Hepatocyte (in vitro differentiated cells): ENCODE measurements at regions not wholly inside any gene's neighbourhood (a gene's known extent, or its start where the extent isn't known, plus 50 kb on each side); places are given as distances from the start of the nearest gene placed in this dataset.

Source experiments
- DNase-seq: peaks from one replicate; pipeline ENCODE4 v3.0.0-alpha.2; 2016; ENCODE audit warnings: low spot score
- H2AFZ ChIP-seq: fragments of 200-600 bp; sonication (generic); 2 replicates; pipeline ENCODE4 v1.6.0; 2016; ENCODE audit warnings: antibody characterized with exemption, mild to moderate bottlenecking
- H3K27ac ChIP-seq: fragments of 200-600 bp; sonication (generic); 2 replicates; pipeline ENCODE4 v1.5.1; 2016; ENCODE audit warnings: mild to moderate bottlenecking
- H3K27me3 ChIP-seq: fragments of 200-600 bp; sonication (generic); 2 replicates; pipeline ENCODE4 v1.6.1; 2016
- H3K36me3 ChIP-seq: fragments of 200-600 bp; sonication (generic); replicated peaks from 2 replicates; pipeline ENCODE4 v1.5.1; 2016; ENCODE audit warnings: low read depth; ENCODE audit not compliant: insufficient read depth
- H3K4me1 ChIP-seq: fragments of 200-600 bp; sonication (generic); 2 replicates; pipeline ENCODE4 v1.5.1; 2016; ENCODE audit warnings: mild to moderate bottlenecking, moderate library complexity; ENCODE audit not compliant: insufficient read depth
- H3K4me2 ChIP-seq: fragments of 200-600 bp; sonication (generic); 2 replicates; pipeline ENCODE4 v1.6.0; 2016
- H3K4me3 ChIP-seq: fragments of 200-600 bp; sonication (generic); 2 replicates; pipeline ENCODE4 v1.5.1; 2016; ENCODE audit warnings: mild to moderate bottlenecking
- H3K79me2 ChIP-seq: fragments of 200-600 bp; sonication (generic); 2 replicates; pipeline ENCODE4 v1.6.0; 2017; ENCODE audit warnings: mild to moderate bottlenecking
- H3K9me2 ChIP-seq: fragments of 200-600 bp; sonication (generic); replicated peaks from 2 replicates; pipeline ENCODE4 v1.6.0; 2017; ENCODE audit warnings: mild to moderate bottlenecking; ENCODE audit not compliant: insufficient read depth
- H3K9me3 ChIP-seq: fragments of 200-600 bp; sonication (generic); 2 replicates; pipeline ENCODE4 v1.5.1; 2016; ENCODE audit warnings: low read depth, mild to moderate bottlenecking
- H4K20me1 ChIP-seq: fragments of 200-600 bp; sonication (generic); 2 replicates; pipeline ENCODE4 v1.6.0; 2016; ENCODE audit warnings: mild to moderate bottlenecking; ENCODE audit not compliant: insufficient read depth, poor library complexity, severe bottlenecking
- EZH2 ChIP-seq: fragments of 200-600 bp; sonication (generic); IDR thresholded peaks from 2 replicates; pipeline ENCODE4 v1.6.1; 2016; ENCODE audit warnings: antibody characterized with exemption, mild to moderate bottlenecking, borderline replicate concordance
- EZH2phosphoT487 ChIP-seq: fragments of 200-600 bp; sonication (generic); IDR thresholded peaks from one replicate; pipeline ENCODE4 v1.6.1; 2018; ENCODE audit warnings: antibody characterized with exemption, mild to moderate bottlenecking, low read depth, moderate library complexity; ENCODE audit not compliant: unreplicated experiment, severe bottlenecking
- WGBS: methylation state at CpG from one replicate; pipeline ENCODE4 v1.1.6; 2016; ENCODE audit warnings: low lambda C conversion rate; ENCODE audit errors: missing lambda C conversion rate; 5-methylcytosine and 5-hydroxymethylcytosine counted together
- TF ChIP-seq, protein P1 (sequence below): fragments of 200-600 bp; sonication (generic); IDR thresholded peaks from 2 replicates; pipeline ENCODE4 v1.5.1; 2016; ENCODE audit warnings: antibody characterized with exemption, mild to moderate bottlenecking; ENCODE audit not compliant: poor library complexity

DNA sequence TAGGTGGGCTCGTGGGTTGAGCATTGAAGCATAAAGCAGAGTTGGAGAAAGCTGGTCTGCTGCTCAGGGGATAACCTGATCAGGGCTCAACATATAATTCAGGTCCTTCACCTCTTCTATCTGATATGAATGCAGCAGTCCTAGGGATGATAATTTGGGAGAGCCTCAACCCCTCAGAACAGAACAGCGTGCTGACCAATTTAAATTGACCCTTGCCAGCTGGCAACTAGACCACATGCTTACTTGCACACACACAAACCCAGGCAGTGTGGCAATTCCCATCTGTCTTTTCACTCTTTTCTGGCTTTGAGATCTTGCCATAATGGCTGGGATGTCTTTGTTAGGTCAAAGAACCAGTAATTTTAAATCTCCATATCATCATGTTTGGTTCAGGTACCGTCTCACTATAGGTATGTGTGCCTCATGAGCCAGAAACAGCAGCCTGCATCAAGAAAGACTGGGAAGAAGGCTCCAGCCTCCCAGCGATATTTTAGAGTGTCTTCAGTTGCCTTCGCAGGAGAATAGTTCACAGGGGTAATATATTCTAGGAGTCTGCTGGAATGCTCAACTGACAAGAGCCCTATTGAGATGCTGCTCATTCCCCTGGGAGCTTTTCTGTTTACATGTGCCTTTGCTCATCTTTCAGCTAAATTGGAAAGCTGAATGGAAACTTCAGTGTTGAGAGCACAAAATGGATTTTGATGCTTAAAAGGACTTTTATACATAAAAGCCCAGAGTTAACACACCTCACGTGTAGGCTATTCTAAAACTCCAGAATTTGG, 497.6 kb downstream of the RASEF start:
- Histone ChIP-seq H3K27me3 (no peaks in the 10 kb centered on the region), H3K4me1 (peaks cover 4% of the 10 kb centered on the region), H2AFZ (no peak overlapping the region), H3K9me2 (no peaks in the 10 kb centered on the region), H4K20me1 (no peaks in the 10 kb centered on the region), H3K4me3 (no peak overlapping the region), H3K36me3 (no peaks in the 10 kb centered on the region), H3K27ac (no peak overlapping the region), H3K79me2 (no peaks in the 10 kb centered on the region), H3K4me2 (no peak overlapping the region), H3K9me3 (no peaks in the 10 kb centered on the region)
- no peak for DNase-seq
- 85% methylated on average over 6 of the region's 6 CpGs for WGBS
- TF ChIP-seq, protein P1, sequence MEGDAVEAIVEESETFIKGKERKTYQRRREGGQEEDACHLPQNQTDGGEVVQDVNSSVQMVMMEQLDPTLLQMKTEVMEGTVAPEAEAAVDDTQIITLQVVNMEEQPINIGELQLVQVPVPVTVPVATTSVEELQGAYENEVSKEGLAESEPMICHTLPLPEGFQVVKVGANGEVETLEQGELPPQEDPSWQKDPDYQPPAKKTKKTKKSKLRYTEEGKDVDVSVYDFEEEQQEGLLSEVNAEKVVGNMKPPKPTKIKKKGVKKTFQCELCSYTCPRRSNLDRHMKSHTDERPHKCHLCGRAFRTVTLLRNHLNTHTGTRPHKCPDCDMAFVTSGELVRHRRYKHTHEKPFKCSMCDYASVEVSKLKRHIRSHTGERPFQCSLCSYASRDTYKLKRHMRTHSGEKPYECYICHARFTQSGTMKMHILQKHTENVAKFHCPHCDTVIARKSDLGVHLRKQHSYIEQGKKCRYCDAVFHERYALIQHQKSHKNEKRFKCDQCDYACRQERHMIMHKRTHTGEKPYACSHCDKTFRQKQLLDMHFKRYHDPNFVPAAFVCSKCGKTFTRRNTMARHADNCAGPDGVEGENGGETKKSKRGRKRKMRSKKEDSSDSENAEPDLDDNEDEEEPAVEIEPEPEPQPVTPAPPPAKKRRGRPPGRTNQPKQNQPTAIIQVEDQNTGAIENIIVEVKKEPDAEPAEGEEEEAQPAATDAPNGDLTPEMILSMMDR, result no peak
- TF ChIP-seq EZH2 (no peak), EZH2phosphoT487 (no peak)

DNA sequence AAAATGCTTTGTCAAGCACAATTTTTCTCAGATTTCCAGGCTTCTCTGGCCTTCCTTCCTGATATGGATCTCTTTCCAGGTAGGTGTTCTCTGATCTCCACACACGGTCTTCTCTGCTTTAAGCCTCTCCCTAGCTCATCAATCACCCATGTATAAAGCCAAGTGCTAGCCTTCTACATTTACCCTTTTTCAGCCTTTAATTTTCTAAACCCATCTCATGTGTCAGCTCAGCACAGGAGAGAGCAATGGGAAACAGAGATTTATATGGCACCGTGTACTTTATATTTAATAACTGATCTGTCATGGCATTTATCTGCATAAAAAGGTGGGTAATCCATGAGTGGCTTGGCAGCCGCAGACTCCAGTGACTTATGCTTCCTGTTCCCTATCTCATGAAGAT, 495.0 kb downstream of the RASEF start:
- no peaks in the 10 kb centered on the region for H3K4me1 ChIP-seq
- no peaks in the 10 kb centered on the region for H4K20me1 ChIP-seq
- H2AFZ ChIP-seq, result no peak overlapping the region
- H3K27me3 ChIP-seq, result no peaks in the 10 kb centered on the region
- H3K4me2 ChIP-seq, result no peak overlapping the region
- no peak overlapping the region for H3K27ac ChIP-seq
- no peaks in the 10 kb centered on the region for H3K79me2 ChIP-seq
- no peaks in the 10 kb centered on the region for H3K36me3 ChIP-seq
- H3K9me3 ChIP-seq, result no peaks in the 10 kb centered on the region
- DNase-seq, result no peak
- no peak overlapping the region for H3K4me3 ChIP-seq
- TF ChIP-seq EZH2phosphoT487, result no peak
- TF ChIP-seq EZH2, result no peak
- TF ChIP-seq, protein P1, result no peak
- no peaks in the 10 kb centered on the region for H3K9me2 ChIP-seq
- 77% methylated on average over 3 of the region's 3 CpGs for WGBS

DNA sequence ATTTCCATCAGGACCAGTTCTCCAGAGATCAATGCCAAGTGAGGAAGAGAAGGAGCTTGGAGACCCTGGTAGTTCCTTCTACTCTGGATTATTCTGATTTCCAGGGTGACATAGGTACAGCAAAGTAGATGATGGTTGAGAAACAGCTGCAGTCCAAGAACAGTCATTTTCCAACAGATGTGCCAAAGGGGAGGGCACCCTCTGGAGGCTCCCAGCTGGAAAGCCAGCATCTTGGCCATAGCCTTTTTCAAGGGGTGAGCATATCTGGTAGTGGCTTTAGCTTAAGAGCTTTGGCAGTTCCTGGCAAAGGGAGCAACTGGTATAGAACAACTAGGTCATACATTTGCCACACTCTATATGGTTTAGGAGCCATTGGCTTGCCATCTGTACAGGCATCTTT, 492.7 kb downstream of the RASEF start:
- Histone ChIP-seq H3K4me1 (no peaks in the 10 kb centered on the region), H3K36me3 (no peaks in the 10 kb centered on the region), H4K20me1 (no peaks in the 10 kb centered on the region), H3K4me2 (no peak overlapping the region), H3K4me3 (no peak overlapping the region), H3K9me2 (no peaks in the 10 kb centered on the region), H3K27ac (no peak overlapping the region), H2AFZ (no peak overlapping the region), H3K9me3 (no peaks in the 10 kb centered on the region), H3K79me2 (no peaks in the 10 kb centered on the region), H3K27me3 (no peaks in the 10 kb centered on the region)
- TF ChIP-seq EZH2 (no peak), EZH2phosphoT487 (no peak)
- TF ChIP-seq, protein P1, result peak; percentile 11
- no peak for DNase-seq

DNA sequence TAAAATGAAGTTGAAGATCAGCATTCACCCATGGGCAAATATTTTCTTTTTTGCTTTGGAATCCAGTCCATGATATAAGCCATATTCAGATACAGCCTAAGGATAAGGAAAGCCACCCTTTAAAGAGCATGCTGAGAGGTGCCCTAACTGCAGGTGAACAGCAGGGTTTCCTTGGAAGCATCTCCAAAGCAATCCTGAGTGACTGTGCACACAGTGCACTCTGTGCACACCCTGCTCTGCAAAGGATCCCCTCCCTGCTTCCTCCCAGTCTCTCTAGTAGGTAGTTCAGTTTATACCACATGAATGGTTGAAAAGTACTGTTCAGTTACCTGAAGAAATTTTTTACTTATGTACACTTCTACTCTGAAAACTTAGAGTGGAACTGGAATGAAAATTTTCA, 491.4 kb downstream of the RASEF start:
- H3K4me2 ChIP-seq, result no peak overlapping the region
- no peaks in the 10 kb centered on the region for H3K4me1 ChIP-seq
- no peak for TF ChIP-seq EZH2phosphoT487
- TF ChIP-seq EZH2, result no peak
- TF ChIP-seq, protein P1, result no peak
- no peak overlapping the region for H3K4me3 ChIP-seq
- no peaks in the 10 kb centered on the region for H4K20me1 ChIP-seq
- no peak for DNase-seq
- no peaks in the 10 kb centered on the region for H3K36me3 ChIP-seq
- no peak overlapping the region for H2AFZ ChIP-seq
- no peaks in the 10 kb centered on the region for H3K9me2 ChIP-seq
- H3K9me3 ChIP-seq, result no peaks in the 10 kb centered on the region
- no peaks in the 10 kb centered on the region for H3K79me2 ChIP-seq
- no peaks in the 10 kb centered on the region for H3K27me3 ChIP-seq
- H3K27ac ChIP-seq, result no peak overlapping the region
